IMR-90 (cell line): ENCODE measurements at regions not wholly inside any gene's neighbourhood (a gene's known extent, or its start where the extent isn't known, plus 50 kb on each side); places are given as distances from the start of the nearest gene placed in this dataset.

Source experiments
- ATAC-seq: fragments of 200-7000 bp; cut with Tn5 transposase; 2 replicates; pipeline ENCODE4 v1.9.1; 2020; ENCODE audit warnings: low read depth, mild to moderate bottlenecking, moderate library complexity
- BruUV-seq: library from RNA; stranded (reverse); fragments of 400-500 nt; replicated peaks from 2 replicates; lab custom pipeline; 2021; lab: Mats Ljungman, UMichigan
- CTCF ChIA-PET: fragments of 300-600 bp; formaldehyde crosslinking; extraction: SDS; loops from one replicate; lab custom pipeline; 2021; ENCODE audit warnings: antibody characterized with exemption; lab: Yijun Ruan, JAX
- POLR2A ChIA-PET: fragments of 300-600 bp; sonication (Branson Sonifier 250); formaldehyde crosslinking; loops from one replicate; lab custom pipeline; 2022; ENCODE audit warnings: antibody characterized with exemption; ENCODE audit not compliant: unreplicated experiment; lab: Charles Lee
- DNase-seq: peaks from one replicate; pipeline ENCODE4 v3.0.0; 2013
- H2AFZ ChIP-seq: replicated peaks from 2 replicates; pipeline ENCODE3; 2013; ENCODE audit warnings: low read length, mild to moderate bottlenecking; ENCODE audit not compliant: poor library complexity
- H2AK5ac ChIP-seq: 2 replicates; pipeline ENCODE4 v1.6.1; 2013; ENCODE audit warnings: low read depth, low read length, inconsistent platforms
- H2AK9ac ChIP-seq: replicated peaks from 2 replicates; pipeline ENCODE3; 2013; ENCODE audit warnings: mild to moderate bottlenecking, low read depth, low read length, moderate library complexity; ENCODE audit not compliant: poor library complexity
- H2BK120ac ChIP-seq: 2 replicates; pipeline ENCODE4 v1.6.1; 2013; ENCODE audit warnings: low read depth, low read length, inconsistent platforms
- H2BK15ac ChIP-seq: 3 replicates; pipeline ENCODE4 v1.6.1; 2013; ENCODE audit warnings: low read depth, low read length, inconsistent platforms
- H2BK20ac ChIP-seq: 2 replicates; pipeline ENCODE4 v1.6.1; 2013; ENCODE audit warnings: low read depth, mild to moderate bottlenecking, inconsistent platforms, low read length, moderate library complexity
- H2BK5ac ChIP-seq: 2 replicates; pipeline ENCODE4 v1.6.1; 2013; ENCODE audit warnings: mild to moderate bottlenecking, low read depth, low read length, inconsistent platforms; ENCODE audit not compliant: poor library complexity, severe bottlenecking
- H3K14ac ChIP-seq: replicated peaks from 2 replicates; pipeline ENCODE4 v1.6.1; 2013; ENCODE audit warnings: low read depth, low read length, inconsistent platforms
- H3K18ac ChIP-seq: 2 replicates; pipeline ENCODE4 v1.6.1; 2013; ENCODE audit warnings: low read depth, low read length, control low read depth
- H3K23ac ChIP-seq: 2 replicates; pipeline ENCODE4 v1.6.1; 2013; ENCODE audit warnings: low read depth, low read length, inconsistent platforms
- H3K27ac ChIP-seq: 2 replicates; pipeline ENCODE4 v1.5.1; 2013; ENCODE audit warnings: mild to moderate bottlenecking, control low read depth, low read length; ENCODE audit not compliant: insufficient read depth
- H3K27me3 ChIP-seq: 2 replicates; pipeline ENCODE4 v1.6.1; 2013; ENCODE audit warnings: low read length; ENCODE audit not compliant: control insufficient read depth, insufficient read depth
- H3K36me3 ChIP-seq: 2 replicates; pipeline ENCODE4 v1.6.1; 2013; ENCODE audit warnings: low read length, mixed read lengths; ENCODE audit not compliant: control insufficient read depth, insufficient read depth
- H3K4ac ChIP-seq: 2 replicates; pipeline ENCODE4 v1.6.1; 2013; ENCODE audit warnings: low read depth, low read length, inconsistent platforms
- H3K4me1 ChIP-seq: 2 replicates; pipeline ENCODE4 v1.6.1; 2013; ENCODE audit warnings: low read length, mixed read lengths; ENCODE audit not compliant: control insufficient read depth, insufficient read depth
- H3K4me2 ChIP-seq: 2 replicates; pipeline ENCODE4 v1.6.1; 2013; ENCODE audit warnings: low read depth, mild to moderate bottlenecking, control low read depth, low read length, moderate library complexity
- H3K4me3 ChIP-seq: 2 replicates; pipeline ENCODE4 v1.5.1; 2013; ENCODE audit warnings: low read depth, mild to moderate bottlenecking, control low read depth, low read length, moderate library complexity; ENCODE audit not compliant: insufficient read depth
- H3K56ac ChIP-seq: 2 replicates; pipeline ENCODE4 v1.6.1; 2013; ENCODE audit warnings: low read length, inconsistent platforms; ENCODE audit not compliant: insufficient read depth; ENCODE audit errors: extremely low read depth
- H3K79me1 ChIP-seq, 2 experiments: 2 replicates each; pipeline ENCODE4 v1.6.1; 2013; ENCODE audit warnings: low read length in 2 of 2, inconsistent platforms in 1 of 2, low read depth in 1 of 2
- H3K9ac ChIP-seq: 2 replicates; pipeline ENCODE4 v1.6.1; 2013; ENCODE audit warnings: low read depth, low read length, control low read depth
- H3K9me1 ChIP-seq: 2 replicates; pipeline ENCODE4 v1.6.1; 2013; ENCODE audit warnings: low read length, inconsistent platforms; ENCODE audit not compliant: insufficient read depth
- H3K9me3 ChIP-seq: 2 replicates; pipeline ENCODE4 v1.6.1; 2013; ENCODE audit warnings: low read length; ENCODE audit not compliant: control insufficient read depth, insufficient read depth
- H4K20me1 ChIP-seq: 2 replicates; pipeline ENCODE4 v1.6.1; 2013; ENCODE audit warnings: low read length, inconsistent platforms; ENCODE audit not compliant: insufficient read depth
- H4K5ac ChIP-seq: 2 replicates; pipeline ENCODE4 v1.6.1; 2013; ENCODE audit warnings: mild to moderate bottlenecking, low read depth, low read length, control low read depth
- H4K8ac ChIP-seq, 2 experiments: 2 replicates each; pipeline ENCODE4 v1.6.1; 2013; ENCODE audit warnings: low read depth in 2 of 2, low read length in 2 of 2, control low read depth in 1 of 2, inconsistent platforms in 1 of 2
- H4K91ac ChIP-seq: 2 replicates; pipeline ENCODE4 v1.6.1; 2013; ENCODE audit warnings: low read depth, low read length, inconsistent platforms; ENCODE audit not compliant: insufficient read depth
- CHD1 ChIP-seq: IDR thresholded peaks from 2 replicates; pipeline ENCODE4 v1.6.1; 2012; ENCODE audit warnings: low read depth, low read length, improper control_type of control experiment
- ELK1 ChIP-seq: fragments of 150-350 bp; IDR thresholded peaks from 2 replicates; pipeline ENCODE4 v1.6.1; 2016; ENCODE audit warnings: low read depth, mild to moderate bottlenecking, low read length, moderate library complexity, borderline replicate concordance
- MAFK ChIP-seq: IDR thresholded peaks from 2 replicates; pipeline ENCODE4 v1.6.1; 2012; ENCODE audit warnings: low read depth, low read length, improper control_type of control experiment
- MAZ ChIP-seq: IDR thresholded peaks from 2 replicates; pipeline ENCODE4 v1.6.1; 2012; ENCODE audit warnings: low read depth, mild to moderate bottlenecking, low read length, improper control_type of control experiment, moderate library complexity, borderline replicate concordance
- NFE2L2 ChIP-seq: fragments of 150-350 bp; IDR thresholded peaks from 2 replicates; pipeline ENCODE4 v1.6.1; 2016; ENCODE audit warnings: low read depth, mild to moderate bottlenecking, low read length
- POLR2A ChIP-seq: IDR thresholded peaks from 2 replicates; pipeline ENCODE4 v1.6.1; 2012; ENCODE audit warnings: mild to moderate bottlenecking, low read depth, low read length
- RFX5 ChIP-seq: IDR thresholded peaks from 2 replicates; pipeline ENCODE4 v1.8.0; 2012; ENCODE audit warnings: low read depth, mild to moderate bottlenecking, low read length, moderate library complexity
- SMC3 ChIP-seq: fragments of 150-350 bp; IDR thresholded peaks from 2 replicates; pipeline ENCODE4 v1.6.1; 2016; ENCODE audit warnings: low read depth, mild to moderate bottlenecking, antibody characterized with exemption, low read length, moderate library complexity
- USF2 ChIP-seq: fragments of 150-350 bp; IDR thresholded peaks from 2 replicates; pipeline ENCODE4 v1.6.1; 2017; ENCODE audit warnings: mild to moderate bottlenecking, antibody characterized with exemption, low read length, low read depth
- WGBS, 2 experiments: methylation state at CpG; one replicate each; pipeline versions ENCODE4 v1.1.5 to v1.1.7; 2013; ENCODE audit warnings: missing lambda C conversion rate in 2 of 2; ENCODE audit not compliant: insufficient read length in 1 of 2; ENCODE audit errors: extremely low coverage in 2 of 2; 5-methylcytosine and 5-hydroxymethylcytosine counted together
- dilution Hi-C: fragments of 300-500 bp; cut with HindIII; formaldehyde crosslinking; loops from one replicate; pipeline ENCODE4 v1.14.3; 2018; ENCODE audit warnings: low sequenced_read_pairs; ENCODE audit not compliant: unreplicated experiment
- in situ Hi-C: fragments of 300-500 bp; cut with MboI; formaldehyde crosslinking; loops from 3 replicates; pipeline ENCODE4 v1.14.3; 2019; ENCODE audit warnings: low sequenced_read_pairs, inconsistent platforms, mixed read lengths
- intact Hi-C: fragments of 100-400 bp; cut with micrococcal nuclease; formaldehyde crosslinking; loops from 2 replicates; pipeline ENCODE4 v1.10.0; 2022

- H2BK120ac ChIP-seq = no peak overlapping the region
- H2AK5ac ChIP-seq = no peak overlapping the region
- H3K9me3 ChIP-seq = peaks cover 15% of the 10 kb centered on the region
- no TSS peak for BruUV-seq
- no peak overlapping the region for H3K4me3 ChIP-seq
- no peak overlapping the region for H3K14ac ChIP-seq
- H4K20me1 ChIP-seq = no peaks in the 10 kb centered on the region
- no peak overlapping the region for H4K91ac ChIP-seq
- H3K27me3 ChIP-seq = no peaks in the 10 kb centered on the region
- H3K4me1 ChIP-seq = no peaks in the 10 kb centered on the region
- no peaks in the 10 kb centered on the region for H3K9me1 ChIP-seq
- H2AK9ac ChIP-seq = no peak overlapping the region
- no peak overlapping the region for H3K4ac ChIP-seq
- H3K23ac ChIP-seq = no peak overlapping the region
- H2BK15ac ChIP-seq = no peak overlapping the region
- no peaks in the 10 kb centered on the region for H3K79me1 ChIP-seq
- POLR2A ChIA-PET = no interaction called here
- H3K27ac ChIP-seq = no peak overlapping the region
- H4K5ac ChIP-seq = no peak overlapping the region
- H2AFZ ChIP-seq = no peak overlapping the region
- H4K8ac ChIP-seq = no peak overlapping the region
- in situ Hi-C loops = no loop called here
- no peak for DNase-seq
- no peaks in the 10 kb centered on the region for H3K36me3 ChIP-seq
- H3K9ac ChIP-seq = no peak overlapping the region
- no peak overlapping the region for H3K18ac ChIP-seq
- H2BK5ac ChIP-seq = no peak overlapping the region
- TF ChIP-seq USF2 = no peak
- TF ChIP-seq POLR2A = no peak
- no peak for TF ChIP-seq CHD1
- TF ChIP-seq NFE2L2 = no peak
- TF ChIP-seq SMC3 = no peak
- no peak for TF ChIP-seq ELK1
- no peak for TF ChIP-seq MAFK
- no peak for TF ChIP-seq MAZ
- no peak for TF ChIP-seq RFX5
- intact Hi-C loops = no loop called here
- H3K56ac ChIP-seq = no peak overlapping the region
- no peak for ATAC-seq
- dilution Hi-C loops = no loop called here
- WGBS, 2 experiments = no CpG with 5 or more reads among the region's 1 CpG
- no peak overlapping the region for H3K4me2 ChIP-seq
- CTCF ChIA-PET = no interaction called here
- no peak overlapping the region for H2BK20ac ChIP-seq
Observed at GRCh38 chr12:125734137-125734536, 668.9 kb downstream of the AACS start.
